IMR-90 (cell line): ENCODE measurements at regions not wholly inside any gene's neighbourhood (a gene's known extent, or its start where the extent isn't known, plus 50 kb on each side); places are given as distances from the start of the nearest gene placed in this dataset.

Source experiments
- ATAC-seq: fragments of 200-7000 bp; cut with Tn5 transposase; 2 replicates; pipeline ENCODE4 v1.9.1; 2020; ENCODE audit warnings: low read depth, mild to moderate bottlenecking, moderate library complexity
- BruUV-seq: library from RNA; stranded (reverse); fragments of 400-500 nt; replicated peaks from 2 replicates; lab custom pipeline; 2021; lab: Mats Ljungman, UMichigan
- CTCF ChIA-PET: fragments of 300-600 bp; formaldehyde crosslinking; extraction: SDS; loops from one replicate; lab custom pipeline; 2021; ENCODE audit warnings: antibody characterized with exemption; lab: Yijun Ruan, JAX
- POLR2A ChIA-PET: fragments of 300-600 bp; sonication (Branson Sonifier 250); formaldehyde crosslinking; loops from one replicate; lab custom pipeline; 2022; ENCODE audit warnings: antibody characterized with exemption; ENCODE audit not compliant: unreplicated experiment; lab: Charles Lee
- DNase-seq: peaks from one replicate; pipeline ENCODE4 v3.0.0; 2013
- H2AFZ ChIP-seq: replicated peaks from 2 replicates; pipeline ENCODE3; 2013; ENCODE audit warnings: low read length, mild to moderate bottlenecking; ENCODE audit not compliant: poor library complexity
- H2AK5ac ChIP-seq: 2 replicates; pipeline ENCODE4 v1.6.1; 2013; ENCODE audit warnings: low read depth, low read length, inconsistent platforms
- H2AK9ac ChIP-seq: replicated peaks from 2 replicates; pipeline ENCODE3; 2013; ENCODE audit warnings: mild to moderate bottlenecking, low read depth, low read length, moderate library complexity; ENCODE audit not compliant: poor library complexity
- H2BK120ac ChIP-seq: 2 replicates; pipeline ENCODE4 v1.6.1; 2013; ENCODE audit warnings: low read depth, low read length, inconsistent platforms
- H2BK15ac ChIP-seq: 3 replicates; pipeline ENCODE4 v1.6.1; 2013; ENCODE audit warnings: low read depth, low read length, inconsistent platforms
- H2BK20ac ChIP-seq: 2 replicates; pipeline ENCODE4 v1.6.1; 2013; ENCODE audit warnings: low read depth, mild to moderate bottlenecking, inconsistent platforms, low read length, moderate library complexity
- H2BK5ac ChIP-seq: 2 replicates; pipeline ENCODE4 v1.6.1; 2013; ENCODE audit warnings: mild to moderate bottlenecking, low read depth, low read length, inconsistent platforms; ENCODE audit not compliant: poor library complexity, severe bottlenecking
- H3K14ac ChIP-seq: replicated peaks from 2 replicates; pipeline ENCODE4 v1.6.1; 2013; ENCODE audit warnings: low read depth, low read length, inconsistent platforms
- H3K18ac ChIP-seq: 2 replicates; pipeline ENCODE4 v1.6.1; 2013; ENCODE audit warnings: low read depth, low read length, control low read depth
- H3K23ac ChIP-seq: 2 replicates; pipeline ENCODE4 v1.6.1; 2013; ENCODE audit warnings: low read depth, low read length, inconsistent platforms
- H3K27ac ChIP-seq: 2 replicates; pipeline ENCODE4 v1.5.1; 2013; ENCODE audit warnings: mild to moderate bottlenecking, control low read depth, low read length; ENCODE audit not compliant: insufficient read depth
- H3K27me3 ChIP-seq: 2 replicates; pipeline ENCODE4 v1.6.1; 2013; ENCODE audit warnings: low read length; ENCODE audit not compliant: control insufficient read depth, insufficient read depth
- H3K36me3 ChIP-seq: 2 replicates; pipeline ENCODE4 v1.6.1; 2013; ENCODE audit warnings: low read length, mixed read lengths; ENCODE audit not compliant: control insufficient read depth, insufficient read depth
- H3K4ac ChIP-seq: 2 replicates; pipeline ENCODE4 v1.6.1; 2013; ENCODE audit warnings: low read depth, low read length, inconsistent platforms
- H3K4me1 ChIP-seq: 2 replicates; pipeline ENCODE4 v1.6.1; 2013; ENCODE audit warnings: low read length, mixed read lengths; ENCODE audit not compliant: control insufficient read depth, insufficient read depth
- H3K4me2 ChIP-seq: 2 replicates; pipeline ENCODE4 v1.6.1; 2013; ENCODE audit warnings: low read depth, mild to moderate bottlenecking, control low read depth, low read length, moderate library complexity
- H3K4me3 ChIP-seq: 2 replicates; pipeline ENCODE4 v1.5.1; 2013; ENCODE audit warnings: low read depth, mild to moderate bottlenecking, control low read depth, low read length, moderate library complexity; ENCODE audit not compliant: insufficient read depth
- H3K56ac ChIP-seq: 2 replicates; pipeline ENCODE4 v1.6.1; 2013; ENCODE audit warnings: low read length, inconsistent platforms; ENCODE audit not compliant: insufficient read depth; ENCODE audit errors: extremely low read depth
- H3K79me1 ChIP-seq, 2 experiments: 2 replicates each; pipeline ENCODE4 v1.6.1; 2013; ENCODE audit warnings: low read length in 2 of 2, inconsistent platforms in 1 of 2, low read depth in 1 of 2
- H3K9ac ChIP-seq: 2 replicates; pipeline ENCODE4 v1.6.1; 2013; ENCODE audit warnings: low read depth, low read length, control low read depth
- H3K9me1 ChIP-seq: 2 replicates; pipeline ENCODE4 v1.6.1; 2013; ENCODE audit warnings: low read length, inconsistent platforms; ENCODE audit not compliant: insufficient read depth
- H3K9me3 ChIP-seq: 2 replicates; pipeline ENCODE4 v1.6.1; 2013; ENCODE audit warnings: low read length; ENCODE audit not compliant: control insufficient read depth, insufficient read depth
- H4K20me1 ChIP-seq: 2 replicates; pipeline ENCODE4 v1.6.1; 2013; ENCODE audit warnings: low read length, inconsistent platforms; ENCODE audit not compliant: insufficient read depth
- H4K5ac ChIP-seq: 2 replicates; pipeline ENCODE4 v1.6.1; 2013; ENCODE audit warnings: mild to moderate bottlenecking, low read depth, low read length, control low read depth
- H4K8ac ChIP-seq, 2 experiments: 2 replicates each; pipeline ENCODE4 v1.6.1; 2013; ENCODE audit warnings: low read depth in 2 of 2, low read length in 2 of 2, control low read depth in 1 of 2, inconsistent platforms in 1 of 2
- H4K91ac ChIP-seq: 2 replicates; pipeline ENCODE4 v1.6.1; 2013; ENCODE audit warnings: low read depth, low read length, inconsistent platforms; ENCODE audit not compliant: insufficient read depth
- CEBPB ChIP-seq: IDR thresholded peaks from 2 replicates; pipeline ENCODE4 v1.6.1; 2012; ENCODE audit warnings: low read depth, low read length, improper control_type of control experiment
- CHD1 ChIP-seq: IDR thresholded peaks from 2 replicates; pipeline ENCODE4 v1.6.1; 2012; ENCODE audit warnings: low read depth, low read length, improper control_type of control experiment
- FOS ChIP-seq: fragments of 150-350 bp; IDR thresholded peaks from 2 replicates; pipeline ENCODE4 v1.6.1; 2016; ENCODE audit warnings: low read depth, low read length
- MAFK ChIP-seq: IDR thresholded peaks from 2 replicates; pipeline ENCODE4 v1.6.1; 2012; ENCODE audit warnings: low read depth, low read length, improper control_type of control experiment
- MAZ ChIP-seq: IDR thresholded peaks from 2 replicates; pipeline ENCODE4 v1.6.1; 2012; ENCODE audit warnings: low read depth, mild to moderate bottlenecking, low read length, improper control_type of control experiment, moderate library complexity, borderline replicate concordance
- MXI1 ChIP-seq: IDR thresholded peaks from 2 replicates; pipeline ENCODE4 v1.6.1; 2012; ENCODE audit warnings: low read depth, mild to moderate bottlenecking, low read length, moderate library complexity, borderline replicate concordance
- NFE2L2 ChIP-seq: fragments of 150-350 bp; IDR thresholded peaks from 2 replicates; pipeline ENCODE4 v1.6.1; 2016; ENCODE audit warnings: low read depth, mild to moderate bottlenecking, low read length
- POLR2A ChIP-seq: IDR thresholded peaks from 2 replicates; pipeline ENCODE4 v1.6.1; 2012; ENCODE audit warnings: mild to moderate bottlenecking, low read depth, low read length
- RAD21 ChIP-seq: IDR thresholded peaks from 2 replicates; pipeline ENCODE4 v1.6.1; 2012; ENCODE audit warnings: low read length, improper control_type of control experiment
- RCOR1 ChIP-seq: IDR thresholded peaks from 2 replicates; pipeline ENCODE4 v1.6.1; 2012; ENCODE audit warnings: mild to moderate bottlenecking, low read length, improper control_type of control experiment; ENCODE audit not compliant: insufficient replicate concordance
- RFX5 ChIP-seq: IDR thresholded peaks from 2 replicates; pipeline ENCODE4 v1.8.0; 2012; ENCODE audit warnings: low read depth, mild to moderate bottlenecking, low read length, moderate library complexity
- USF2 ChIP-seq: fragments of 150-350 bp; IDR thresholded peaks from 2 replicates; pipeline ENCODE4 v1.6.1; 2017; ENCODE audit warnings: mild to moderate bottlenecking, antibody characterized with exemption, low read length, low read depth
- WGBS, 2 experiments: methylation state at CpG; one replicate each; pipeline versions ENCODE4 v1.1.5 to v1.1.7; 2013; ENCODE audit warnings: missing lambda C conversion rate in 2 of 2; ENCODE audit not compliant: insufficient read length in 1 of 2; ENCODE audit errors: extremely low coverage in 2 of 2; 5-methylcytosine and 5-hydroxymethylcytosine counted together
- dilution Hi-C: fragments of 300-500 bp; cut with HindIII; formaldehyde crosslinking; loops from one replicate; pipeline ENCODE4 v1.14.3; 2018; ENCODE audit warnings: low sequenced_read_pairs; ENCODE audit not compliant: unreplicated experiment
- in situ Hi-C: fragments of 300-500 bp; cut with MboI; formaldehyde crosslinking; loops from 3 replicates; pipeline ENCODE4 v1.14.3; 2019; ENCODE audit warnings: low sequenced_read_pairs, inconsistent platforms, mixed read lengths
- intact Hi-C: fragments of 100-400 bp; cut with micrococcal nuclease; formaldehyde crosslinking; loops from 2 replicates; pipeline ENCODE4 v1.10.0; 2022

DNA sequence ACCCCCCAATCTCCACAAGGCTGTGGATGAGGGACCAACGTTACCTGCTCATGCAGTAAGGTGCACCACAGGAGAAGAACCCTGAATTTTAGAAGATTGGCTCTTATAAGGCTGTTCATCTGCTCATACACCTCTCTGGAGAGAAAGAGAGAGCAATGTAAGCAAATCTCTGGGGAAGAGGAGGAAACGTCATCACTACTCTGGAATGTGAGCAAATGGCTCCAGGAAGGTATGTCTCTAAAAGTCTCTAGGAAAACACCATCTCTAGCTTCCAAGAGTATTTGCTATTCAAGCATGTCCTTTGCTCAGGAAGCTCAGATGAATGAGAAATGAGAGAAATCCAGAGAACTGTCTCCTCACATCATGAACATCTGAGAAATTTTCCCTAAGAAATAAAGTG lies 235.4 kb downstream of the TBL1XR1 start:
- no peak overlapping the region for H3K23ac ChIP-seq
- H3K4me3 ChIP-seq: no peak overlapping the region
- BruUV-seq: no TSS peak
- CTCF ChIA-PET: interaction anchor here (0.6 kb wide), 1 partner anchor 77 kb away, joined by 3 read pairs; no protein-coding TSS in a partner anchor
- H4K91ac ChIP-seq: no peak overlapping the region
- no peak overlapping the region for H3K4me2 ChIP-seq
- in situ Hi-C loops (no loop called here), dilution Hi-C loops (no loop called here), intact Hi-C loops (no loop called here)
- no peaks in the 10 kb centered on the region for H3K9me3 ChIP-seq
- ATAC-seq: peak; percentile 81
- H4K20me1 ChIP-seq: no peaks in the 10 kb centered on the region
- H2BK120ac ChIP-seq: 0 out of 2 replicates have a peak overlapping the region, but pooled peaks have one; percentile 40
- H2AK5ac ChIP-seq: no peak overlapping the region
- peaks cover 2% of the 10 kb centered on the region; the same call in 1 of the 2 replicates for H3K4me1 ChIP-seq
- no peaks in the 10 kb centered on the region for H3K79me1 ChIP-seq
- H2BK20ac ChIP-seq: no peak overlapping the region
- peak overlapping the region; percentile 73 for H2AFZ ChIP-seq
- no peak overlapping the region for H2AK9ac ChIP-seq
- no peak overlapping the region for H4K5ac ChIP-seq
- no peak overlapping the region for H3K56ac ChIP-seq
- H3K9me1 ChIP-seq: peaks cover 3% of the 10 kb centered on the region; the same call in 1 of the 2 replicates
- no peak overlapping the region for H3K27ac ChIP-seq
- H4K8ac ChIP-seq: no peak overlapping the region
- H2BK5ac ChIP-seq: no peak overlapping the region
- H3K14ac ChIP-seq: no peak overlapping the region
- peak; percentile 60 for DNase-seq
- H3K4ac ChIP-seq: peak overlapping the region; percentile 43; the same call in 1 of the 2 replicates
- POLR2A ChIA-PET: interaction anchor here (0.6 kb wide), 1 partner anchor 529 kb away, joined by 9 read pairs; no protein-coding TSS in a partner anchor
- H3K9ac ChIP-seq: no peak overlapping the region
- no peak overlapping the region for H2BK15ac ChIP-seq
- WGBS, 2 experiments: no CpG with 5 or more reads among the region's 2 CpGs
- no peak overlapping the region for H3K18ac ChIP-seq
- H3K36me3 ChIP-seq: no peaks in the 10 kb centered on the region
- TF ChIP-seq CHD1 (no peak), CEBPB (no peak), RCOR1 (no peak), MAZ (no peak), RFX5 (no peak), MAFK (no peak), RAD21 (no peak), FOS (no peak), POLR2A (no peak), NFE2L2 (no peak), USF2 (no peak), MXI1 (no peak)
- peaks cover 1% of the 10 kb centered on the region; the same call in 1 of the 2 replicates for H3K27me3 ChIP-seq
